ENCODE measurements at regions not wholly inside any gene's neighbourhood (a gene's known extent, or its start where the extent isn't known, plus 50 kb on each side); places are given as distances from the start of the nearest gene placed in this dataset.

- no peak for DNase-seq
- TF ChIP-seq CTCF (IDR thresholded peaks at IDR 0.05; ENCODE audit: control extremely low read depth, extremely low read depth), result no peak
- Histone ChIP-seq H3K27ac (ENCODE audit: low read depth in 1 of 2, low read length in 1 of 2) (no peak overlapping the region), H3K4me1 (ENCODE audit: control insufficient read depth in 5 of 5, insufficient read depth in 5 of 5, low read length in 5 of 5) (peaks cover 0 to 10% (median 3%) of the 10 kb centered on the region in 5 donors), H3K9me3 (ENCODE audit: control insufficient read depth in 4 of 4, insufficient read depth in 3 of 4, low read length in 3 of 4) (no peaks in the 10 kb centered on the region), H3K27me3 (ENCODE audit: control insufficient read depth in 3 of 3, insufficient read depth in 3 of 3, low read length in 2 of 3) (peaks cover 0 to 5% (median 0%) of the 10 kb centered on the region in 3 donors), H3K4me3 (no peak overlapping the region), H3K36me3 (ENCODE audit: control insufficient read depth in 4 of 4, insufficient read depth in 4 of 4, low read length in 4 of 4) (no peaks in the 10 kb centered on the region), H3K9ac (ENCODE audit: insufficient read depth in 1 of 2, low read length in 2 of 2) (no peak overlapping the region)
- 96 to 98% methylated on average over 8 of the region's 8 CpGs for WGBS, 2 donors
- no peak for ATAC-seq (ENCODE audit: insufficient read depth, low FRiP score)
These were observed 387.8 kb downstream of the SHQ1 start for GRCh38 chr3:72460205-72461174.

GRCh38 chr3:72459588-72459987 is 388.7 kb downstream of the SHQ1 start:
- TF ChIP-seq CTCF (IDR thresholded peaks at IDR 0.05; ENCODE audit: control extremely low read depth, extremely low read depth), result no peak
- H3K9me3 ChIP-seq (ENCODE audit: control insufficient read depth in 4 of 4, insufficient read depth in 3 of 4, low read length in 3 of 4), result no peaks in the 10 kb centered on the region

GRCh38 chr3:72458375-72458774 is 389.9 kb downstream of the SHQ1 start:
- Histone ChIP-seq H3K9me3 (ENCODE audit: control insufficient read depth in 4 of 4, insufficient read depth in 3 of 4, low read length in 3 of 4) (no peaks in the 10 kb centered on the region), H3K36me3 (ENCODE audit: control insufficient read depth in 4 of 4, insufficient read depth in 4 of 4, low read length in 4 of 4) (no peaks in the 10 kb centered on the region), H3K4me3 (no peak overlapping the region), H3K27me3 (ENCODE audit: control insufficient read depth in 3 of 3, insufficient read depth in 3 of 3, low read length in 2 of 3) (peaks cover 0 to 9% (median 0%) of the 10 kb centered on the region in 3 donors), H3K4me1 (ENCODE audit: control insufficient read depth in 5 of 5, insufficient read depth in 5 of 5, low read length in 5 of 5) (peaks cover 0 to 10% (median 3%) of the 10 kb centered on the region in 5 donors), H3K27ac (ENCODE audit: low read depth in 1 of 2, low read length in 1 of 2) (no peak overlapping the region), H3K9ac (ENCODE audit: insufficient read depth in 1 of 2, low read length in 2 of 2) (no peak overlapping the region)
- WGBS, 2 donors, result 75 to 79% methylated on average over 4 of the region's 4 CpGs
- TF ChIP-seq CTCF (IDR thresholded peaks at IDR 0.05; ENCODE audit: control extremely low read depth, extremely low read depth), result no peak
- ATAC-seq (ENCODE audit: insufficient read depth, low FRiP score) (no peak), DNase-seq (peak in 1 of 3 donors; percentile 46)

More at GRCh38 chr3:72459588-72459987, 388.7 kb downstream of the SHQ1 start:
- Histone ChIP-seq H3K9ac (ENCODE audit: insufficient read depth in 1 of 2, low read length in 2 of 2) (no peak overlapping the region), H3K36me3 (ENCODE audit: control insufficient read depth in 4 of 4, insufficient read depth in 4 of 4, low read length in 4 of 4) (no peaks in the 10 kb centered on the region), H3K4me1 (ENCODE audit: control insufficient read depth in 5 of 5, insufficient read depth in 5 of 5, low read length in 5 of 5) (peaks cover 0 to 10% (median 3%) of the 10 kb centered on the region in 5 donors), H3K27me3 (ENCODE audit: control insufficient read depth in 3 of 3, insufficient read depth in 3 of 3, low read length in 2 of 3) (peaks cover 0 to 5% (median 0%) of the 10 kb centered on the region in 3 donors), H3K27ac (ENCODE audit: low read depth in 1 of 2, low read length in 1 of 2) (no peak overlapping the region), H3K4me3 (no peak overlapping the region)
- DNase-seq, result no peak
- no peak for ATAC-seq (ENCODE audit: insufficient read depth, low FRiP score)
